Vagina (tissue), 2 donors: ENCODE measurements at regions not wholly inside any gene's neighbourhood (a gene's known extent, or its start where the extent isn't known, plus 50 kb on each side); places are given as distances from the start of the nearest gene placed in this dataset.

ENCODE experiments used
- POLR2A ChIP-seq, 2 donors: fragments of 450-650 bp; IDR thresholded peaks; one replicate each; pipeline ENCODE4 v1.6.1; 2017; ENCODE audit warnings: antibody characterized with exemption in 2 of 2, mild to moderate bottlenecking in 2 of 2, moderate library complexity in 2 of 2
- POLR2AphosphoS5 ChIP-seq, 2 donors: sonication (generic); formaldehyde crosslinking; IDR thresholded peaks; one replicate each; pipeline ENCODE4 v1.9.0; 2017; ENCODE audit warnings: antibody characterized with exemption in 2 of 2, mild to moderate bottlenecking in 2 of 2, low read depth in 1 of 2; ENCODE audit not compliant: insufficient read depth in 1 of 2
- TF ChIP-seq, protein P1 (sequence below), 3 experiments: fragments of 450-650 bp in 2 of 3; fragments of 200-600 bp in 1 of 3; sonication (generic) in 1 of 3; IDR thresholded peaks; one replicate each; pipeline ENCODE4 v1.5.1; 2017 to 2019; ENCODE audit warnings: antibody characterized with exemption in 3 of 3, mild to moderate bottlenecking in 2 of 3, moderate library complexity in 2 of 3

DNA sequence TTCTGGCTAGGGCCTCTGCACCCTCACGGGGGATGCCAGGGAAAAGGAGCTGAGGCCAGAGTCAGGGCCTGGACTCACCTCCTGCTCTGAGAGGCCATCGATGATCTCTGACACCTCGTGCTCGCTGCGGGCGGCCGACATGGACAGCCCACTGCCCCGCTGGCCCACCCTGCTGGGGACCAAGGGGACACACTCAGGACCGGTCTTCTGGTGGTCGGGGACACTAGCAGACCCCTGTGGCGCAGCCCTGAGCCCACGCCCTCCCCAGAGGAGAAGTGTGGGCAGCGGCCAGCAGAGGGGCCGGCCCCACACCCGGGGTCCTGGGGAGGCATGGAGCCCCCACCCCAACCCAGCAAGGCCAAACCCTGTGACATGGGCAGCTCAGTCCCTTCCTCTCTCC is 134.6 kb downstream of the RFLNA start:
- TF ChIP-seq, protein P1, sequence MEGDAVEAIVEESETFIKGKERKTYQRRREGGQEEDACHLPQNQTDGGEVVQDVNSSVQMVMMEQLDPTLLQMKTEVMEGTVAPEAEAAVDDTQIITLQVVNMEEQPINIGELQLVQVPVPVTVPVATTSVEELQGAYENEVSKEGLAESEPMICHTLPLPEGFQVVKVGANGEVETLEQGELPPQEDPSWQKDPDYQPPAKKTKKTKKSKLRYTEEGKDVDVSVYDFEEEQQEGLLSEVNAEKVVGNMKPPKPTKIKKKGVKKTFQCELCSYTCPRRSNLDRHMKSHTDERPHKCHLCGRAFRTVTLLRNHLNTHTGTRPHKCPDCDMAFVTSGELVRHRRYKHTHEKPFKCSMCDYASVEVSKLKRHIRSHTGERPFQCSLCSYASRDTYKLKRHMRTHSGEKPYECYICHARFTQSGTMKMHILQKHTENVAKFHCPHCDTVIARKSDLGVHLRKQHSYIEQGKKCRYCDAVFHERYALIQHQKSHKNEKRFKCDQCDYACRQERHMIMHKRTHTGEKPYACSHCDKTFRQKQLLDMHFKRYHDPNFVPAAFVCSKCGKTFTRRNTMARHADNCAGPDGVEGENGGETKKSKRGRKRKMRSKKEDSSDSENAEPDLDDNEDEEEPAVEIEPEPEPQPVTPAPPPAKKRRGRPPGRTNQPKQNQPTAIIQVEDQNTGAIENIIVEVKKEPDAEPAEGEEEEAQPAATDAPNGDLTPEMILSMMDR (IDR thresholded peaks at IDR 0.05), result no peak
- no peak for TF ChIP-seq POLR2A (IDR thresholded peaks at IDR 0.05)
- no peak for TF ChIP-seq POLR2AphosphoS5 (IDR thresholded peaks at IDR 0.05; ENCODE audit: insufficient read depth in 1 of 2, low read depth in 1 of 2)
